ENCODE measurements at regions not wholly inside any gene's neighbourhood (a gene's known extent, or its start where the extent isn't known, plus 50 kb on each side); places are given as distances from the start of the nearest gene placed in this dataset.

- no peak for DNase-seq
These were observed 54.1 kb upstream of the ELL2 start for GRCh38 chr5:96015709-96016108.

- no peak for DNase-seq
These were observed 52.7 kb upstream of the ELL2 start for GRCh38 chr5:96014395-96014794.

- no peak for DNase-seq
These were observed 51.6 kb upstream of the ELL2 start for GRCh38 chr5:96013254-96013653.

GRCh38 chr5:96012399-96012798 is 50.7 kb upstream of the ELL2 start:
- no peak for DNase-seq
